IMR-90 (cell line): ENCODE measurements at regions not wholly inside any gene's neighbourhood (a gene's known extent, or its start where the extent isn't known, plus 50 kb on each side); places are given as distances from the start of the nearest gene placed in this dataset.

Experiments
- ATAC-seq: fragments of 200-7000 bp; cut with Tn5 transposase; 2 replicates; pipeline ENCODE4 v1.9.1; 2020; ENCODE audit warnings: low read depth, mild to moderate bottlenecking, moderate library complexity
- BruUV-seq: library from RNA; stranded (reverse); fragments of 400-500 nt; replicated peaks from 2 replicates; lab custom pipeline; 2021; lab: Mats Ljungman, UMichigan
- CTCF ChIA-PET: fragments of 300-600 bp; formaldehyde crosslinking; extraction: SDS; loops from one replicate; lab custom pipeline; 2021; ENCODE audit warnings: antibody characterized with exemption; lab: Yijun Ruan, JAX
- POLR2A ChIA-PET: fragments of 300-600 bp; sonication (Branson Sonifier 250); formaldehyde crosslinking; loops from one replicate; lab custom pipeline; 2022; ENCODE audit warnings: antibody characterized with exemption; ENCODE audit not compliant: unreplicated experiment; lab: Charles Lee
- DNase-seq: peaks from one replicate; pipeline ENCODE4 v3.0.0; 2013
- H2AFZ ChIP-seq: replicated peaks from 2 replicates; pipeline ENCODE3; 2013; ENCODE audit warnings: low read length, mild to moderate bottlenecking; ENCODE audit not compliant: poor library complexity
- H2AK5ac ChIP-seq: 2 replicates; pipeline ENCODE4 v1.6.1; 2013; ENCODE audit warnings: low read depth, low read length, inconsistent platforms
- H2AK9ac ChIP-seq: replicated peaks from 2 replicates; pipeline ENCODE3; 2013; ENCODE audit warnings: mild to moderate bottlenecking, low read depth, low read length, moderate library complexity; ENCODE audit not compliant: poor library complexity
- H2BK120ac ChIP-seq: 2 replicates; pipeline ENCODE4 v1.6.1; 2013; ENCODE audit warnings: low read depth, low read length, inconsistent platforms
- H2BK15ac ChIP-seq: 3 replicates; pipeline ENCODE4 v1.6.1; 2013; ENCODE audit warnings: low read depth, low read length, inconsistent platforms
- H2BK20ac ChIP-seq: 2 replicates; pipeline ENCODE4 v1.6.1; 2013; ENCODE audit warnings: low read depth, mild to moderate bottlenecking, inconsistent platforms, low read length, moderate library complexity
- H2BK5ac ChIP-seq: 2 replicates; pipeline ENCODE4 v1.6.1; 2013; ENCODE audit warnings: mild to moderate bottlenecking, low read depth, low read length, inconsistent platforms; ENCODE audit not compliant: poor library complexity, severe bottlenecking
- H3K14ac ChIP-seq: replicated peaks from 2 replicates; pipeline ENCODE4 v1.6.1; 2013; ENCODE audit warnings: low read depth, low read length, inconsistent platforms
- H3K18ac ChIP-seq: 2 replicates; pipeline ENCODE4 v1.6.1; 2013; ENCODE audit warnings: low read depth, low read length, control low read depth
- H3K23ac ChIP-seq: 2 replicates; pipeline ENCODE4 v1.6.1; 2013; ENCODE audit warnings: low read depth, low read length, inconsistent platforms
- H3K27ac ChIP-seq: 2 replicates; pipeline ENCODE4 v1.5.1; 2013; ENCODE audit warnings: mild to moderate bottlenecking, control low read depth, low read length; ENCODE audit not compliant: insufficient read depth
- H3K27me3 ChIP-seq: 2 replicates; pipeline ENCODE4 v1.6.1; 2013; ENCODE audit warnings: low read length; ENCODE audit not compliant: control insufficient read depth, insufficient read depth
- H3K36me3 ChIP-seq: 2 replicates; pipeline ENCODE4 v1.6.1; 2013; ENCODE audit warnings: low read length, mixed read lengths; ENCODE audit not compliant: control insufficient read depth, insufficient read depth
- H3K4ac ChIP-seq: 2 replicates; pipeline ENCODE4 v1.6.1; 2013; ENCODE audit warnings: low read depth, low read length, inconsistent platforms
- H3K4me1 ChIP-seq: 2 replicates; pipeline ENCODE4 v1.6.1; 2013; ENCODE audit warnings: low read length, mixed read lengths; ENCODE audit not compliant: control insufficient read depth, insufficient read depth
- H3K4me2 ChIP-seq: 2 replicates; pipeline ENCODE4 v1.6.1; 2013; ENCODE audit warnings: low read depth, mild to moderate bottlenecking, control low read depth, low read length, moderate library complexity
- H3K4me3 ChIP-seq: 2 replicates; pipeline ENCODE4 v1.5.1; 2013; ENCODE audit warnings: low read depth, mild to moderate bottlenecking, control low read depth, low read length, moderate library complexity; ENCODE audit not compliant: insufficient read depth
- H3K56ac ChIP-seq: 2 replicates; pipeline ENCODE4 v1.6.1; 2013; ENCODE audit warnings: low read length, inconsistent platforms; ENCODE audit not compliant: insufficient read depth; ENCODE audit errors: extremely low read depth
- H3K79me1 ChIP-seq, 2 experiments: 2 replicates each; pipeline ENCODE4 v1.6.1; 2013; ENCODE audit warnings: low read length in 2 of 2, inconsistent platforms in 1 of 2, low read depth in 1 of 2
- H3K9ac ChIP-seq: 2 replicates; pipeline ENCODE4 v1.6.1; 2013; ENCODE audit warnings: low read depth, low read length, control low read depth
- H3K9me1 ChIP-seq: 2 replicates; pipeline ENCODE4 v1.6.1; 2013; ENCODE audit warnings: low read length, inconsistent platforms; ENCODE audit not compliant: insufficient read depth
- H3K9me3 ChIP-seq: 2 replicates; pipeline ENCODE4 v1.6.1; 2013; ENCODE audit warnings: low read length; ENCODE audit not compliant: control insufficient read depth, insufficient read depth
- H4K20me1 ChIP-seq: 2 replicates; pipeline ENCODE4 v1.6.1; 2013; ENCODE audit warnings: low read length, inconsistent platforms; ENCODE audit not compliant: insufficient read depth
- H4K5ac ChIP-seq: 2 replicates; pipeline ENCODE4 v1.6.1; 2013; ENCODE audit warnings: mild to moderate bottlenecking, low read depth, low read length, control low read depth
- H4K8ac ChIP-seq, 2 experiments: 2 replicates each; pipeline ENCODE4 v1.6.1; 2013; ENCODE audit warnings: low read depth in 2 of 2, low read length in 2 of 2, control low read depth in 1 of 2, inconsistent platforms in 1 of 2
- H4K91ac ChIP-seq: 2 replicates; pipeline ENCODE4 v1.6.1; 2013; ENCODE audit warnings: low read depth, low read length, inconsistent platforms; ENCODE audit not compliant: insufficient read depth
- MAFK ChIP-seq: IDR thresholded peaks from 2 replicates; pipeline ENCODE4 v1.6.1; 2012; ENCODE audit warnings: low read depth, low read length, improper control_type of control experiment
- RFX5 ChIP-seq: IDR thresholded peaks from 2 replicates; pipeline ENCODE4 v1.8.0; 2012; ENCODE audit warnings: low read depth, mild to moderate bottlenecking, low read length, moderate library complexity
- WGBS, 2 experiments: methylation state at CpG; one replicate each; pipeline versions ENCODE4 v1.1.5 to v1.1.7; 2013; ENCODE audit warnings: missing lambda C conversion rate in 2 of 2; ENCODE audit not compliant: insufficient read length in 1 of 2; ENCODE audit errors: extremely low coverage in 2 of 2; 5-methylcytosine and 5-hydroxymethylcytosine counted together
- dilution Hi-C: fragments of 300-500 bp; cut with HindIII; formaldehyde crosslinking; loops from one replicate; pipeline ENCODE4 v1.14.3; 2018; ENCODE audit warnings: low sequenced_read_pairs; ENCODE audit not compliant: unreplicated experiment
- in situ Hi-C: fragments of 300-500 bp; cut with MboI; formaldehyde crosslinking; loops from 3 replicates; pipeline ENCODE4 v1.14.3; 2019; ENCODE audit warnings: low sequenced_read_pairs, inconsistent platforms, mixed read lengths
- intact Hi-C: fragments of 100-400 bp; cut with micrococcal nuclease; formaldehyde crosslinking; loops from 2 replicates; pipeline ENCODE4 v1.10.0; 2022

GRCh38 chr19:30856786-30857185 lies 484.6 kb downstream of the ZNF536 start:
- POLR2A ChIA-PET: no interaction called here
- no peaks in the 10 kb centered on the region for H3K4me1 ChIP-seq
- in situ Hi-C loops: no loop called here

More at GRCh38 chr19:30856786-30857185, 484.6 kb downstream of the ZNF536 start:
- DNase-seq (no peak), ATAC-seq (no peak)
- CTCF ChIA-PET: no interaction called here
- BruUV-seq: no TSS peak
- no peak overlapping the region for H2BK5ac ChIP-seq
- H3K9ac ChIP-seq: no peak overlapping the region
- H3K9me3 ChIP-seq: no peaks in the 10 kb centered on the region
- H4K8ac ChIP-seq: no peak overlapping the region
- no peak overlapping the region for H2AK9ac ChIP-seq
- H4K20me1 ChIP-seq: no peaks in the 10 kb centered on the region
- no peak for TF ChIP-seq MAFK
- TF ChIP-seq RFX5: no peak
- H3K14ac ChIP-seq: no peak overlapping the region
- H2AFZ ChIP-seq: no peak overlapping the region
- H4K91ac ChIP-seq: no peak overlapping the region
- intact Hi-C loops (no loop called here), dilution Hi-C loops (no loop called here)
- H3K27me3 ChIP-seq: no peaks in the 10 kb centered on the region
- H3K27ac ChIP-seq: no peak overlapping the region
- H3K56ac ChIP-seq: no peak overlapping the region
- H3K36me3 ChIP-seq: no peaks in the 10 kb centered on the region
- no peak overlapping the region for H3K18ac ChIP-seq
- no peaks in the 10 kb centered on the region for H3K79me1 ChIP-seq
- no CpG with 5 or more reads among the region's 3 CpGs for WGBS, 2 experiments
- H4K5ac ChIP-seq: no peak overlapping the region
- no peak overlapping the region for H3K4me2 ChIP-seq
- no peak overlapping the region for H2AK5ac ChIP-seq
- H2BK15ac ChIP-seq: no peak overlapping the region
- H3K9me1 ChIP-seq: no peaks in the 10 kb centered on the region
- no peak overlapping the region for H3K4me3 ChIP-seq
- H3K23ac ChIP-seq: no peak overlapping the region
- no peak overlapping the region for H2BK20ac ChIP-seq
- no peak overlapping the region for H2BK120ac ChIP-seq
- H3K4ac ChIP-seq: no peak overlapping the region
